SJSA1 (cell line): ENCODE measurements at regions not wholly inside any gene's neighbourhood (a gene's known extent, or its start where the extent isn't known, plus 50 kb on each side); places are given as distances from the start of the nearest gene placed in this dataset.

Source experiments
- DNase-seq, 2 experiments: peaks; one replicate each; pipeline ENCODE4 v3.0.0-alpha.2; 2015 to 2020; ENCODE audit warnings: low spot score in 2 of 2, low read depth in 1 of 2
- H3K27ac ChIP-seq: fragments of 250-450 bp; sonication (Bioruptor Pico); 2 replicates; pipeline ENCODE4 v1.5.1; 2020; ENCODE audit warnings: mild to moderate bottlenecking, moderate library complexity
- H3K27me3 ChIP-seq: fragments of 250-450 bp; sonication (Bioruptor Pico); replicated peaks from 2 replicates; pipeline ENCODE4 v1.5.1; 2020; ENCODE audit warnings: mild to moderate bottlenecking, moderate library complexity
- H3K36me3 ChIP-seq: fragments of 250-450 bp; sonication (Bioruptor Pico); 2 replicates; pipeline ENCODE4 v1.5.1; 2020; ENCODE audit warnings: mild to moderate bottlenecking
- H3K4me1 ChIP-seq: fragments of 250-450 bp; sonication (Bioruptor Pico); replicated peaks from 2 replicates; pipeline ENCODE4 v1.6.1; 2021; ENCODE audit warnings: mild to moderate bottlenecking
- H3K4me3 ChIP-seq: fragments of 250-450 bp; sonication (Bioruptor Pico); 2 replicates; pipeline ENCODE4 v1.5.1; 2020; ENCODE audit warnings: mild to moderate bottlenecking
- H3K9me3 ChIP-seq: fragments of 250-450 bp; sonication (Bioruptor Pico); replicated peaks from 2 replicates; pipeline ENCODE4 v1.5.1; 2020; ENCODE audit warnings: mild to moderate bottlenecking

DNA sequence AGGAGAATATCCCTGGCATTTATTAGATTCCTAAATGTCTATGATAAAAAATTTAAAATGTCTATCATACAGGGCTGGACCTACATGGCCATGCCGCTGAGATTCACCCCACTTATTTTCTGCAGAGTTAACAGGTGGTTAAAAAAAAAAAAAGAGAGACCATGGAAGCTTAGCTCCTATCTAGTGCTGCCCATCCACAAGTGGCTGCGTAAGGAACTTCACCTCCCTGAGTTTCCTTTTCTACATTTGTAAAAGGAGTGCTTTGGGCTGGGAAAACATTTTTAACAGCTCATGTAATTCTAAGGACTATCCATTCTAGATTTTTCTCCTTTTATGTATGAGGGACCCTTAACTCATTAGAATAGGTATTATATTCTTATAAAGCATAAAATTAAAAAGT lies 534.1 kb downstream of the MMUT start:
- Histone ChIP-seq H3K36me3 (no peaks in the 10 kb centered on the region), H3K9me3 (no peaks in the 10 kb centered on the region), H3K4me3 (no peak overlapping the region), H3K27me3 (no peaks in the 10 kb centered on the region), H3K27ac (no peak overlapping the region), H3K4me1 (no peaks in the 10 kb centered on the region)
- no peak for DNase-seq

DNA sequence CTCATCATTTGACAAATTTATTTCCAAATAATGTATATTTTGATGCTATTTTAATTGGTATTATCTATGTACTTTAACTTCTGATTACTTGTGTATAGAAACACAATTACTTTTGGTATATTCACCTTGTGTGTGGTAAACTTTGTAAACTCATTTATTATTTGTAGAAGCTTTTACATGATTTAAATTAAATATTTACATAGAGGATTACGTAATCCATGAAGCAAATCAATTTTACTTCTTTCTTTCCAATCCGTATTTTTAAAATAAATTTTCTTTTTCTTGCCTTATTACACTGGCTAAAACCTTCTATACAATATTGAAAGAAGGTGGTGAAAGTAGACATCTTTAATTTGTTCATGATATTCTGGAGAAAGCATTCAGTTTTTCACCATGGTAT lies 540.2 kb downstream of the MMUT start:
- H3K9me3 ChIP-seq, result no peaks in the 10 kb centered on the region; the same call in 1 of the 2 replicates
- no peak overlapping the region for H3K4me3 ChIP-seq
- H3K27me3 ChIP-seq, result no peaks in the 10 kb centered on the region
- no peak for DNase-seq
- no peaks in the 10 kb centered on the region for H3K4me1 ChIP-seq
- no peak overlapping the region for H3K27ac ChIP-seq
- no peaks in the 10 kb centered on the region for H3K36me3 ChIP-seq

DNA sequence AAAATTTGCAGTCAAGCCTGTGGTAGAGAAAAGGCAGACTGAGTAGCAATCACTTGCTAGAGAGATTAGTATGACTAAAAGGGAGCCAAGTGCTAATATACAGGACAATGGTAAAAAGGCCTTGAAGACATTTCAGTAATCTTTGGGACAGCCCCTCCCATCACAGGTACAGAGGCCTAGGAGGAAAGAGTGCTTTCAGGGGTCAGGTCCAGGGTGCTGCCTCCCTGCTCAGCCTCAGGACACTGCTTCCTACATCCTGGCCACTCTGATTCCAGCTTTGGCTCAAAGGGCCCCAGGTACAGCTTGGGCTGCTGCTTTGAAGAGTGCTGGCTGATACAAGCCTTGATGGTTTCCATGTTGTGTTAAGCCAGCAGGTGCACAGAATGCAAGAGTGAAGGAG lies 543.5 kb downstream of the MMUT start:
- H3K9me3 ChIP-seq, result no peaks in the 10 kb centered on the region; the same call in 1 of the 2 replicates

DNA sequence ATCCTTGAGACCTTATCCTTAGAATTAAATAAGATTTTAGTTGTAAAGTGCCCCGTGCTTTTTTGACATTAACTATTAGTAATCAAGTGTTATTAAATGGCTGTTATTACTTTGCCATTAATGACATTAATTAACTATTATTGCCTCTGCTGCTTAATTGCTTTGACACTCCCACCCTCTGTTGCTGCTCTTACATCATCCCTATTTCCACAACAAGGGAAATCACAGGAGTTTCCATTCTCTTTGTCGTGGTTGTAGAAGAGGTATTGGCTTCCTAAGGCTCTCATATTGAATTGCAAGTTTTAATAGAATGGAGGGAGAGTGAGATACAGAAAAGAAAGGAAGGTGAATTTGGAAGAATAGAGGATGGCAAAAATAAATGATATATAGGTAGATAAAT lies 545.8 kb downstream of the MMUT start:
- H3K4me3 ChIP-seq, result no peak overlapping the region
- H3K9me3 ChIP-seq, result no peaks in the 10 kb centered on the region; the same call in 1 of the 2 replicates
- no peak for DNase-seq
- no peaks in the 10 kb centered on the region for H3K27me3 ChIP-seq
- H3K27ac ChIP-seq, result no peak overlapping the region
- no peaks in the 10 kb centered on the region for H3K36me3 ChIP-seq
- H3K4me1 ChIP-seq, result no peaks in the 10 kb centered on the region

More for the DNA sequence above, 543.5 kb downstream of the MMUT start:
- DNase-seq, result no peak
- H3K4me1 ChIP-seq, result no peaks in the 10 kb centered on the region
- H3K36me3 ChIP-seq, result no peaks in the 10 kb centered on the region
- no peaks in the 10 kb centered on the region for H3K27me3 ChIP-seq
- H3K4me3 ChIP-seq, result no peak overlapping the region
- no peak overlapping the region for H3K27ac ChIP-seq

DNA sequence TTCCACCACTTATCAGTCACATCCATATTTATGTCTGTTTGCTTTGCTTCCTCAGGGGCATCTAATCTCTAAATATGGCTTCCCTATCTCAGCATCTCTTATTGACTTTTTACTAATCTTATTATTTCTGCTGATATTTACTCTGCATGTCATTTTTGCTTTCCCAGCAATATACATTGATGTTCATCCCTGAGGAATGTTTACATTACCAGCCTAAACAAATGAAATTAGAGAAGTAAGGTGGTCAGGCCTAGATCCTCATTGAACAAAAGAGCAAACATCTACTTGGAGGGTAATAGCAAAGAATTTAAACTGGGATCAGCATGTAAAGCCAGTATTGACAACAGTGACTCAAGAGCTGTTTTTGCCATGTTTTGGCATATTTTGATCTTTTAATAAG lies 546.4 kb downstream of the MMUT start:
- H3K4me3 ChIP-seq, result no peak overlapping the region
- H3K9me3 ChIP-seq, result no peaks in the 10 kb centered on the region
- no peaks in the 10 kb centered on the region for H3K27me3 ChIP-seq
- no peaks in the 10 kb centered on the region for H3K4me1 ChIP-seq
- no peaks in the 10 kb centered on the region for H3K36me3 ChIP-seq
- no peak overlapping the region for H3K27ac ChIP-seq
- no peak for DNase-seq

DNA sequence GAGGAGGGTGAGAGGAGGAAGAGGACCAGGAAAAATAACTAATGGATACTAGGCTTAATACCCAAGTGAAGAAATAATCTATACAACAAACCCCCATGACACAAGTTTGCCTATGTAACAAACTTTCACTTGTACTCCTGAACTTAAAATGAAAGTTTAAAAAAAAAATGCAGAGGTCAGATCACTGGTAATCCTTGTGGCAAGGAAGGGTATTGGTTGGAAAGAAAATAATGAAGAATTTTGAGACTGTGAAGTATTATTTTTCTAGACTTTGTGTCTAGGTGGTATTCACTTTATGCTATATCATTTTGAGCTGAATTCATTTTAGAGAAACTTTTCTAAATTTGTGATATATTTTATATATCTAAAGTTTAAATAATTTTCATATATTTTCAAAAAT lies 547.5 kb downstream of the MMUT start:
- Histone ChIP-seq H3K4me3 (no peak overlapping the region), H3K36me3 (no peaks in the 10 kb centered on the region), H3K4me1 (no peaks in the 10 kb centered on the region), H3K27ac (no peak overlapping the region), H3K27me3 (no peaks in the 10 kb centered on the region), H3K9me3 (no peaks in the 10 kb centered on the region)
- no peak for DNase-seq

DNA sequence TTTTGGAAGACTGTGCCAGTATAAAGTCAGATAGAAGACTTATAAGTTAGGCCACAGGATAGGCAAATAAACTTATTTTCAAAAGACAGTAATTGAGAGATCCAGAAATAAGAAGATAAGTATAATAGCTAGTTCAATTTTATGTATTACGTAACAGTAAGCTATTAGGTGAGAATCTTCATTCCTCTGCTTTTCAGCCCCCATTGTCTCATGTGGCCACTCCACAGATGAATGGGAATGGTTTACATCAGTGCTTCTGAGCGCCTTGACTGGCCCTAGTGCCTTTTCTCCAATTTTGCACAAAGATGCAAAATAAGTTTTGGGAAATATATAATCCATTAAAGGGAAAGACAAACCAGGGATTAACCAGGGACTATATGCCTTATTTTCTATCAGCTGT lies 550.5 kb downstream of the MMUT start:
- Histone ChIP-seq H3K9me3 (no peaks in the 10 kb centered on the region), H3K27me3 (no peaks in the 10 kb centered on the region), H3K4me1 (no peaks in the 10 kb centered on the region), H3K36me3 (no peaks in the 10 kb centered on the region), H3K27ac (no peak overlapping the region), H3K4me3 (no peak overlapping the region)
- DNase-seq, result no peak

DNA sequence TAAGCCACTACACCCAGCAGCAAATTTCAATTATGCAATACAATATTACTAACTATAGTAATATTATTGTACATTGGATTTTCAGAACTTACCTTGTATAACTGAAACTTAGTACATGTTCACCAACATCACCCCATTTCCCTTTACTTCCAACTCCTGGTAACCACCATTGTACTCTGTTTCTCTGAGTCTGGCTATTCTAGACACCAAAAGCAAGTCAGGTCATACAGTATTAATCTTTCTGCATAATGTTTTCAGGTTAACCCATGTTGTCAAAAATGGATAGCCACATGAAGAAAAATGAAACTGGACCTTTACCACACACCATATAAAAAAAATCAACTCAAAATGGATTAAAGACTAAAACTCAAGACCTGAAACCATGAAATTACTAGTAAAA lies 558.2 kb downstream of the MMUT start:
- Histone ChIP-seq H3K4me3 (no peak overlapping the region), H3K36me3 (no peaks in the 10 kb centered on the region), H3K9me3 (no peaks in the 10 kb centered on the region), H3K4me1 (no peaks in the 10 kb centered on the region), H3K27ac (no peak overlapping the region), H3K27me3 (no peaks in the 10 kb centered on the region)
- no peak for DNase-seq

DNA sequence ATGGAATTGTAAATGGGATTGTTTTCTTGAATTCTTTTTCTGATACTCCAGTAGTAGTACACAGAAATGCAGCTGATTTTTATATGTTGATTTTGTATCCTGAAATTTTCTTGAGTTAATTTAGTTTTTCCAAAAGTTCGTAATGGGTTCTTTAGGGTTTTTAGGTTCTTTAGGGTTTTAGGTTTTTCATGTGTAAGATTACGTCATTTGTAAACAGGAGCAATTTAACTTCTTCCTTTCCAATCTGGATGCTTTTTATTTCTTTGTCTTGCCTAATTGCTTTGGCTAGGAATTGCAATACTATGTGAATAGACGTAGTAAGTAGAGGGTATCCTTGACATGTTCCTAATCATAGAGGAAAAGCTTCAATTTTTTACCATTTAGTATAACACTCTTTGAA lies 568.6 kb downstream of the MMUT start:
- no peak for DNase-seq
- Histone ChIP-seq H3K27me3 (no peaks in the 10 kb centered on the region), H3K9me3 (no peaks in the 10 kb centered on the region)

DNA sequence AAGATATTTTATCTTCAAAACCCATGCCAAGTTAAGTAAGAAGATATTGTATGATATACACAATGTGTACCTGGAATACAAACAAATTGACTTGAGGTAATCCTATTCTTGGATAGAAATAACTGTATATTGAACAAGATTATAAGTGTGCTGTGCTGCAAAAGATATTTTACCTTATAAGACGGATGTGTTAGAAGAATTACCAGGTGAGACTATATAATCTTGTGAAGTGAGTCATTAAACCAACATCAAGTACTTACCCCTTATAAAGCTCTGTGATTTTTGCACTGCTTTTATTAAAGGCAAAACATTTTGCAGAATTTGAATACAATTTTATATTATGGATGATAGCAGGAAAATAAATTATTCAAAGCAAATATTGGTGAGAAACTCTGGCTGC lies 570.0 kb downstream of the MMUT start:
- Histone ChIP-seq H3K36me3 (no peaks in the 10 kb centered on the region), H3K4me1 (no peaks in the 10 kb centered on the region), H3K27me3 (no peaks in the 10 kb centered on the region), H3K27ac (no peak overlapping the region), H3K4me3 (no peak overlapping the region), H3K9me3 (no peaks in the 10 kb centered on the region)
- DNase-seq, result no peak

More for the DNA sequence above, 568.6 kb downstream of the MMUT start:
- Histone ChIP-seq H3K4me1 (no peaks in the 10 kb centered on the region), H3K27ac (no peak overlapping the region), H3K36me3 (no peaks in the 10 kb centered on the region), H3K4me3 (no peak overlapping the region)

DNA sequence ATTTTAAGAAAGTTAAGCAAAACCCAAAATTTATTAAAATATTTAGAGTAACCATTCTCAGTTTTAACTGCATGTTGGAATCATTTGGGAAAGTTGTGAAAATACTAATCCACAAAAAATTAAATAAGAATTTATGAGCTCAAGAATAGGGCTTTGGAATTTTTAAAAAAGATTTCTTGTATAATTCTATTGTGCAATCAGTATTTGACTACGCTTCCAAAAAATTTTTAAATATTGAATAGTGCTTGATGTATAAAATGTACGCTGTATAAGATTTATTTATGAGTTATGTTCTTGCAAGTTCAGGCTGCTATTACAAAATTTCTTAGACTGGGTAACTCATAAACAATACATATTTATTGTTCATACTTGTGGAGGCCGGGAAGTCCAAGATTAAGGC lies 571.7 kb downstream of the MMUT start:
- no peak for DNase-seq
- Histone ChIP-seq H3K4me3 (no peak overlapping the region), H3K27me3 (no peaks in the 10 kb centered on the region), H3K9me3 (no peaks in the 10 kb centered on the region), H3K27ac (no peak overlapping the region), H3K4me1 (no peaks in the 10 kb centered on the region), H3K36me3 (no peaks in the 10 kb centered on the region)

DNA sequence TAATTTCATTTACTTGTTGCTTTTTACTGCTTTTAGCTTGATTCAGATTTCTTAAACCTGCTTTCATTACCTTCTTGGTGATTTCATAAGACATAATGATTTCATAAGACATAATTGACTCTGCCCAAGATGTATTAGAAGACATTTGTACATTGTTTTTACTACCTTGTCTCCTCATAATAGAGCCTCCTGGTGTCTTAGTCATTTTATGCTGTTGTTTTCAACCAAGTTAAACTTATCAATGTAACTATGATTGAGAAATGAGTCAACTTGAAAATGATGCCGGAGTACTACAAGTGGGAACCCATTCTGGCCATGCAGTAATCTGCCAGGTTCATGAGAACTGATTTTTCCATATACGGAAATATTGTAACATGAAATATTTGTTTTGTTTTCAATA lies 573.6 kb downstream of the MMUT start:
- no peaks in the 10 kb centered on the region for H3K27me3 ChIP-seq
- no peak overlapping the region for H3K27ac ChIP-seq
- no peaks in the 10 kb centered on the region for H3K9me3 ChIP-seq
- no peaks in the 10 kb centered on the region for H3K4me1 ChIP-seq
- no peaks in the 10 kb centered on the region for H3K36me3 ChIP-seq
- no peak overlapping the region for H3K4me3 ChIP-seq
- no peak for DNase-seq

DNA sequence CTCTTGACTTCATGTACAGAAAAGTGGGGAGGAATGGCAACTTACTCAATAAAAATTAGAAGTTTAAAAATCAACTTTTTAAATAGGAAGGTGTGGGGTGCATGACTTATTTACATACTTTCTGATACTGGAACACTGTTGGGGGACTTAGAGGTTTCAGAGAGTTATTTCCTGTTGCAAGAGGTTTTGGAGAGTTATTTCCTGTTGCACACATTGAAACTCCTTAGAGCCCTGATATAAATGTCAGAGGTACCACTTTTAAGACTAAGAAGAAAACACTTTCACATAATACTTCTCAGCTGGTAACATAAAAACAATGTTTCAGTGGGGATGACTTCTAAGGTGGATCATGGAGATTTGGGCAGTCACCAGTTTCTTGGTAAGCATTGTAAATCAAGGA lies 579.9 kb downstream of the MMUT start:
- no peak for DNase-seq
- Histone ChIP-seq H3K4me1 (no peaks in the 10 kb centered on the region), H3K27ac (no peak overlapping the region), H3K36me3 (no peaks in the 10 kb centered on the region), H3K4me3 (no peak overlapping the region), H3K9me3 (no peaks in the 10 kb centered on the region), H3K27me3 (no peaks in the 10 kb centered on the region)

DNA sequence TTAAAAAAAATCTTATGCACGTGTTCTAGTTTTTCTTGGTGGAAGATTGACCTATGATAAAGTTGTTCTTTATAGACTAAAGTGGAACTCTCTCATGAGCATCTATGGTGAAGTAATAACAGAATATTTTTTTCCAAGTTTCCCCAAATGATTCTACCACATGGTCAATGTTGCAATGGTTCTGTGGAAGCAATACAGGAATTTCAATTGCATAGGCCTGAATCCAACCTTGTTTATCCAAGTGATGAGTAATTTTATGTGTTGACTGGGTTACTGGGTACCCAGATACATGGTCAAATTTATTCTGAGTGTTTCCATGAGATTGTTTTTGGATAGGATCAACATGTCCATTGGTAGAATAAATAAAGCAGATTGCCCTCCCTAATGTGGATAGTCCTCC lies 581.5 kb downstream of the MMUT start:
- Histone ChIP-seq H3K36me3 (no peaks in the 10 kb centered on the region), H3K9me3 (no peaks in the 10 kb centered on the region), H3K4me1 (no peaks in the 10 kb centered on the region), H3K27me3 (no peaks in the 10 kb centered on the region), H3K4me3 (no peak overlapping the region), H3K27ac (no peak overlapping the region)
- no peak for DNase-seq

DNA sequence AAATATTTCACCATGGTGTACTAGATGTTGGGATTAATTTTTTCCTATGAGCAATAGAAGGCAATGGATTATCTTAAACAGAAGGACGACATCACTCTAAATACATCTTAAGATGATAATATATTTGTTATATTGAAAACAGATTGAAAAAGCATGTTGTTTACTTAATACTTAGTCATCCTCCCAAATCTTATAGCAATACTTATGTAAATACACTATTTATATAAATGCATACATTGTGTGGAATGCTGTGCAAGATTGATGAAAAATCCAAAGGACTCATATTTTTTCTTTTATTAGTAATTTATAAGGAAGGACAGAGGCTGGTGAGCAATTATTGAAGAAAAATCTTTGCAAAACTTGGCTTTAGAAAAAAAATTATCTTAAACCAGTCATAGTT lies 593.5 kb downstream of the MMUT start:
- Histone ChIP-seq H3K36me3 (no peaks in the 10 kb centered on the region), H3K27me3 (no peaks in the 10 kb centered on the region), H3K9me3 (no peaks in the 10 kb centered on the region), H3K4me1 (no peaks in the 10 kb centered on the region), H3K4me3 (no peak overlapping the region), H3K27ac (no peak overlapping the region)
- no peak for DNase-seq
